ENCODE measurements at regions not wholly inside any gene's neighbourhood (a gene's known extent, or its start where the extent isn't known, plus 50 kb on each side); places are given as distances from the start of the nearest gene placed in this dataset.
"Not testable (repeated sequence)": the region's sequence is repeated elsewhere in the genome, so short reads cannot be mapped to it uniquely, and the experiment has no call there.

- DNase-seq = not testable (repeated sequence)
Observed at GRCh38 chr7:76918619-76919018, 113.5 kb downstream of the SPDYE17 start.

GRCh38 chr7:76914361-76914760 is 117.8 kb downstream of the SPDYE17 start:
- DNase-seq = not testable (repeated sequence)

- not testable (repeated sequence) for DNase-seq
Observed at GRCh38 chr7:76912011-76912814, 119.9 kb downstream of the SPDYE17 start.

GRCh38 chr7:76904688-76905087 is 127.5 kb downstream of the SPDYE17 start:
- not testable (repeated sequence) for DNase-seq

GRCh38 chr7:76901944-76902710 is 130.0 kb downstream of the SPDYE17 start:
- DNase-seq = not testable (repeated sequence)

- not testable (repeated sequence) for DNase-seq
Observed at GRCh38 chr7:76898807-76899206, 133.4 kb downstream of the SPDYE17 start.

GRCh38 chr7:76897007-76897406 is 135.2 kb downstream of the SPDYE17 start:
- not testable (repeated sequence) for DNase-seq

GRCh38 chr7:76895696-76896095 is 136.5 kb downstream of the SPDYE17 start:
- DNase-seq = not testable (repeated sequence)

GRCh38 chr7:76891771-76892170 is 140.4 kb downstream of the SPDYE17 start:
- not testable (repeated sequence) for DNase-seq

- DNase-seq = not testable (repeated sequence)
Observed at GRCh38 chr7:76879733-76880288, 152.3 kb downstream of the SPDYE17 start.

GRCh38 chr7:76875760-76876159 is 156.4 kb downstream of the SPDYE17 start:
- DNase-seq = not testable (repeated sequence)

GRCh38 chr7:76870504-76870808 is 161.7 kb downstream of the SPDYE17 start:
- not testable (repeated sequence) for DNase-seq

- not testable (repeated sequence) for DNase-seq
Observed at GRCh38 chr7:76867364-76867889, 164.7 kb downstream of the SPDYE17 start.

- not testable (repeated sequence) for DNase-seq
Observed at GRCh38 chr7:76863150-76863773, 168.9 kb downstream of the SPDYE17 start.

- DNase-seq = not testable (repeated sequence)
Observed at GRCh38 chr7:76862241-76862640, 169.9 kb downstream of the SPDYE17 start.

- DNase-seq = not testable (repeated sequence)
Observed at GRCh38 chr7:76859933-76860332, 172.2 kb downstream of the SPDYE17 start.

GRCh38 chr7:76854631-76855030 is 177.5 kb downstream of the SPDYE17 start:
- DNase-seq = not testable (repeated sequence)

GRCh38 chr7:76852787-76853584 is 179.2 kb downstream of the SPDYE17 start:
- DNase-seq = not testable (repeated sequence)

GRCh38 chr7:76852362-76852761 is 179.8 kb downstream of the SPDYE17 start:
- DNase-seq = not testable (repeated sequence)

GRCh38 chr7:76851617-76852016 is 180.5 kb downstream of the SPDYE17 start:
- DNase-seq = not testable (repeated sequence)

GRCh38 chr7:76849887-76850563 is 182.1 kb downstream of the SPDYE17 start:
- DNase-seq = not testable (repeated sequence)

All from activated CD4-positive, alpha-beta T cell treated with anti-CD3 and anti-CD28 coated beads, Interleukin-2, Interleukin-6, amounts not matched to agents 100 ng/mL and 50 ng/mL, durations not matched to agents 16 hours and 8 hours (primary cell).